Breast epithelium (tissue), 4 donors: ENCODE measurements at regions not wholly inside any gene's neighbourhood (a gene's known extent, or its start where the extent isn't known, plus 50 kb on each side); places are given as distances from the start of the nearest gene placed in this dataset.

Experiments
- DNase-seq, 2 donors: peaks; one replicate each; pipeline ENCODE4 v3.0.0-alpha.2; 2019; ENCODE audit warnings: low spot score in 2 of 2
- H3K27ac ChIP-seq, 2 donors: fragments of 200-600 bp; sonication (generic) in 1 of 2; one replicate each; pipeline ENCODE4 v1.5.1; 2016 to 2019; ENCODE audit warnings: mild to moderate bottlenecking in 1 of 2
- H3K27me3 ChIP-seq, 2 donors: fragments of 200-600 bp; sonication (generic) in 1 of 2; one replicate each; pipeline versions ENCODE4 v1.5.1 to v1.6.0; 2017 to 2019; ENCODE audit warnings: control low read depth in 1 of 2, mild to moderate bottlenecking in 1 of 2
- H3K36me3 ChIP-seq: fragments of 200-600 bp; one replicate; pipeline ENCODE4 v1.5.1; 2019
- H3K4me1 ChIP-seq, 2 donors: fragments of 200-600 bp; sonication (generic); one replicate each; pipeline ENCODE4 v1.5.1; 2016 to 2019; ENCODE audit warnings: control low read depth in 1 of 2
- H3K4me3 ChIP-seq, 3 donors: fragments of 200-600 bp; sonication (generic); 1 replicate in 2 of 3; 2 replicates in 1 of 3; pipeline ENCODE4 v1.5.1; 2016 to 2019; ENCODE audit warnings: mild to moderate bottlenecking in 3 of 3, moderate library complexity in 2 of 3
- H3K9me3 ChIP-seq, 2 donors: fragments of 200-600 bp; sonication (generic) in 1 of 2; one replicate each; pipeline ENCODE4 v1.5.1; 2016 to 2019; ENCODE audit warnings: control low read depth in 1 of 2
- CTCF ChIP-seq, 3 donors: fragments of 450-650 bp; IDR thresholded peaks; one replicate each; pipeline ENCODE4 v1.5.1; 2016 to 2017; ENCODE audit warnings: antibody characterized with exemption in 3 of 3, mild to moderate bottlenecking in 3 of 3, moderate library complexity in 3 of 3
- POLR2A ChIP-seq: fragments of 450-650 bp; IDR thresholded peaks from one replicate; pipeline ENCODE4 v1.6.1; 2016; ENCODE audit warnings: antibody characterized with exemption, mild to moderate bottlenecking, moderate library complexity
- POLR2AphosphoS5 ChIP-seq, 3 donors: sonication (generic); formaldehyde crosslinking; IDR thresholded peaks; one replicate each; pipeline ENCODE4 v1.6.1; 2017; ENCODE audit warnings: antibody characterized with exemption in 3 of 3
- intact Hi-C: fragments of 100-400 bp; cut with DNase I; formaldehyde crosslinking; loops from one replicate; pipeline ENCODE4 v1.15.1; 2023; ENCODE audit warnings: low total_unique reads

- intact Hi-C loops = no loop called here
- Histone ChIP-seq H3K9me3 (no peaks in the 10 kb centered on the region), H3K4me1 (no peaks in the 10 kb centered on the region), H3K36me3 (no peaks in the 10 kb centered on the region), H3K27ac (no peak overlapping the region), H3K27me3 (no peaks in the 10 kb centered on the region), H3K4me3 (no peak overlapping the region)
- no peak for TF ChIP-seq POLR2A
- TF ChIP-seq POLR2AphosphoS5 (IDR thresholded peaks at IDR 0.05) = no peak
- no peak for TF ChIP-seq CTCF (IDR thresholded peaks at IDR 0.05)
- DNase-seq = no peak
Measured at GRCh38 chr14:61219256-61219655, 61.9 kb downstream of the TMEM30B start.

GRCh38 chr14:61218767-61219166 is 62.4 kb downstream of the TMEM30B start:
- Histone ChIP-seq H3K4me1 (no peaks in the 10 kb centered on the region), H3K36me3 (no peaks in the 10 kb centered on the region), H3K9me3 (no peaks in the 10 kb centered on the region), H3K27me3 (no peaks in the 10 kb centered on the region), H3K4me3 (no peak overlapping the region), H3K27ac (no peak overlapping the region)
- intact Hi-C loops = no loop called here
- no peak for DNase-seq
- TF ChIP-seq CTCF (IDR thresholded peaks at IDR 0.05) (no peak), POLR2AphosphoS5 (IDR thresholded peaks at IDR 0.05) (no peak), POLR2A (no peak)

- no peak for TF ChIP-seq CTCF (IDR thresholded peaks at IDR 0.05)
- TF ChIP-seq POLR2AphosphoS5 (IDR thresholded peaks at IDR 0.05) = no peak
- TF ChIP-seq POLR2A = no peak
- Histone ChIP-seq H3K9me3 (no peaks in the 10 kb centered on the region), H3K27ac (no peak overlapping the region)
Measured at GRCh38 chr14:61218157-61218556, 63.0 kb downstream of the TMEM30B start.

GRCh38 chr14:61217516-61217915 is 63.6 kb downstream of the TMEM30B start:
- Histone ChIP-seq H3K27ac (no peak overlapping the region), H3K9me3 (no peaks in the 10 kb centered on the region), H3K36me3 (no peaks in the 10 kb centered on the region), H3K4me1 (no peaks in the 10 kb centered on the region), H3K27me3 (no peaks in the 10 kb centered on the region), H3K4me3 (no peak overlapping the region)
- intact Hi-C loops = no loop called here
- peak in 1 of 2 donors; percentile 31 for DNase-seq
- TF ChIP-seq POLR2A (no peak), CTCF (IDR thresholded peaks at IDR 0.05) (no peak), POLR2AphosphoS5 (IDR thresholded peaks at IDR 0.05) (no peak)

More at GRCh38 chr14:61218157-61218556, 63.0 kb downstream of the TMEM30B start:
- no peaks in the 10 kb centered on the region for H3K27me3 ChIP-seq
- no peak overlapping the region for H3K4me3 ChIP-seq
- intact Hi-C loops = no loop called here
- no peaks in the 10 kb centered on the region for H3K4me1 ChIP-seq
- H3K36me3 ChIP-seq = no peaks in the 10 kb centered on the region
- no peak for DNase-seq

GRCh38 chr14:61215222-61216020 is 65.7 kb downstream of the TMEM30B start:
- Histone ChIP-seq H3K9me3 (no peaks in the 10 kb centered on the region), H3K4me1 (no peaks in the 10 kb centered on the region), H3K4me3 (no peak overlapping the region), H3K36me3 (no peaks in the 10 kb centered on the region), H3K27me3 (no peaks in the 10 kb centered on the region), H3K27ac (no peak overlapping the region)
- no peak for DNase-seq
- intact Hi-C loops = no loop called here
- no peak for TF ChIP-seq POLR2A
- no peak for TF ChIP-seq CTCF (IDR thresholded peaks at IDR 0.05)
- TF ChIP-seq POLR2AphosphoS5 (IDR thresholded peaks at IDR 0.05) = no peak
